Stomach (tissue), 8 donors: ENCODE measurements at regions not wholly inside any gene's neighbourhood (a gene's known extent, or its start where the extent isn't known, plus 50 kb on each side); places are given as distances from the start of the nearest gene placed in this dataset.

Source experiments
- DNase-seq, 2 donors: peaks; one replicate each; pipeline versions ENCODE4 v3.0.0 to v3.0.0-alpha.2; 2013 to 2019
- H3K27ac ChIP-seq, 5 donors: fragments of 200-600 bp in 4 of 5; sonication (generic) in 4 of 5; one replicate each; pipeline ENCODE4 v1.5.1; 2013 to 2019; ENCODE audit warnings: mild to moderate bottlenecking in 1 of 5, moderate library complexity in 1 of 5
- H3K27me3 ChIP-seq, 3 donors: fragments of 200-600 bp; sonication (generic); one replicate each; pipeline ENCODE4 v1.5.1; 2017 to 2019; ENCODE audit warnings: mixed run types in 1 of 3
- H3K36me3 ChIP-seq, 4 donors: fragments of 200-600 bp; sonication (generic); 1 replicate in 3 of 4; 2 replicates in 1 of 4; pipeline ENCODE4 v1.5.1; 2016 to 2019
- H3K4me1 ChIP-seq, 4 donors: fragments of 200-600 bp; sonication (generic); one replicate each; pipeline ENCODE4 v1.5.1; 2016 to 2019
- H3K4me3 ChIP-seq, 4 donors: fragments of 200-600 bp; sonication (generic) in 3 of 4; one replicate each; pipeline ENCODE4 v1.5.1; 2016 to 2019; ENCODE audit warnings: mild to moderate bottlenecking in 1 of 4
- H3K9me3 ChIP-seq, 4 donors: fragments of 200-600 bp; sonication (generic); one replicate each; pipeline ENCODE4 v1.5.1; 2016 to 2019
- EP300 ChIP-seq: sonication (generic); formaldehyde crosslinking; IDR thresholded peaks from one replicate; pipeline ENCODE4 v1.6.1; 2017; ENCODE audit warnings: antibody characterized with exemption
- POLR2A ChIP-seq, 4 donors: fragments of 450-650 bp; IDR thresholded peaks; one replicate each; pipeline ENCODE4 v1.6.1; 2016; ENCODE audit warnings: antibody characterized with exemption in 4 of 4, control low read depth in 2 of 4, mild to moderate bottlenecking in 1 of 4, moderate library complexity in 1 of 4
- POLR2AphosphoS5 ChIP-seq, 3 donors: sonication (generic); formaldehyde crosslinking; IDR thresholded peaks; one replicate each; pipeline ENCODE4 v1.6.1; 2016; ENCODE audit warnings: antibody characterized with exemption in 3 of 3
- WGBS, 5 donors: extraction: QIAGEN DNeasy Blood & Tissue Kit in 3 of 5; methylation state at CpG; one replicate each; pipeline versions ENCODE4 v1.1.5 to v1.1.7; 2013 to 2018; 5-methylcytosine and 5-hydroxymethylcytosine counted together
- intact Hi-C: fragments of 100-400 bp; cut with DNase I; formaldehyde crosslinking; loops from one replicate; pipeline ENCODE4 v1.15.1; 2023; ENCODE audit warnings: low total_unique reads
- TF ChIP-seq, protein P1 (sequence below), 7 experiments: fragments of 450-650 bp in 4 of 7; fragments of 200-600 bp in 3 of 7; sonication (generic) in 3 of 7; IDR thresholded peaks; one replicate each; pipeline ENCODE4 v1.5.1; 2016 to 2019; ENCODE audit warnings: antibody characterized with exemption in 7 of 7, control low read depth in 2 of 7, mild to moderate bottlenecking in 1 of 7
- donor health status: healthy with polysubstance abuse.
- donor health status: Bipolar disorder and iron deficiency.
- donor health status: healthy.

DNA sequence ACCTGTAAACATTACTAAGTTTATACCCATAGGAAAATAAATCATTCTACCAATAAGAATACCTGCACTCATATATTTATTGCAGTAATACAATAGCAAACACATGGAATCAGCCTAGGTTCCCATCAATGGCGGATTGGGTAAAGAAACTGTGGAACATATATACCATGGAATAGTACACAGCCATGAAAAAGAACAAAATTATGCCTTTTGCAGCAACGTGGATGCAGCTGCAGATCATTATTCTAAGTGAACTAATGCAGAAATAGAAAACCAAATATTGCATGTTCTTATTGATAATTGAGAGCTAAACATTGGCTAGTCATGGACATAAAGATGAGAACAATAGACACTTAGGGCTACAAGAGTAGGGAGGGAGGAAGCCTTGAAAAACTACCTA is 667.4 kb upstream of the WWC1 start:
- H3K36me3 ChIP-seq: no peaks in the 10 kb centered on the region
- peaks cover 0 to 4% (median 0%) of the 10 kb centered on the region in 4 donors for H3K9me3 ChIP-seq
- H3K27ac ChIP-seq: no peak overlapping the region
- no peaks in the 10 kb centered on the region for H3K4me1 ChIP-seq
- WGBS, 5 donors: 51 to 68% (median 55%) methylated on average over 2 of the region's 2 CpGs
- no peak for DNase-seq
- TF ChIP-seq EP300: no peak
- TF ChIP-seq, protein P1, sequence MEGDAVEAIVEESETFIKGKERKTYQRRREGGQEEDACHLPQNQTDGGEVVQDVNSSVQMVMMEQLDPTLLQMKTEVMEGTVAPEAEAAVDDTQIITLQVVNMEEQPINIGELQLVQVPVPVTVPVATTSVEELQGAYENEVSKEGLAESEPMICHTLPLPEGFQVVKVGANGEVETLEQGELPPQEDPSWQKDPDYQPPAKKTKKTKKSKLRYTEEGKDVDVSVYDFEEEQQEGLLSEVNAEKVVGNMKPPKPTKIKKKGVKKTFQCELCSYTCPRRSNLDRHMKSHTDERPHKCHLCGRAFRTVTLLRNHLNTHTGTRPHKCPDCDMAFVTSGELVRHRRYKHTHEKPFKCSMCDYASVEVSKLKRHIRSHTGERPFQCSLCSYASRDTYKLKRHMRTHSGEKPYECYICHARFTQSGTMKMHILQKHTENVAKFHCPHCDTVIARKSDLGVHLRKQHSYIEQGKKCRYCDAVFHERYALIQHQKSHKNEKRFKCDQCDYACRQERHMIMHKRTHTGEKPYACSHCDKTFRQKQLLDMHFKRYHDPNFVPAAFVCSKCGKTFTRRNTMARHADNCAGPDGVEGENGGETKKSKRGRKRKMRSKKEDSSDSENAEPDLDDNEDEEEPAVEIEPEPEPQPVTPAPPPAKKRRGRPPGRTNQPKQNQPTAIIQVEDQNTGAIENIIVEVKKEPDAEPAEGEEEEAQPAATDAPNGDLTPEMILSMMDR (IDR thresholded peaks at IDR 0.05): no peak
- no peak for TF ChIP-seq POLR2AphosphoS5 (IDR thresholded peaks at IDR 0.05)
- no peak for TF ChIP-seq POLR2A (IDR thresholded peaks at IDR 0.05)
- no peaks in the 10 kb centered on the region for H3K27me3 ChIP-seq
- no peak overlapping the region for H3K4me3 ChIP-seq
- intact Hi-C loops: no loop called here

- intact Hi-C loops: no loop called here
- no peak for DNase-seq
- H3K4me3 ChIP-seq: no peak overlapping the region
- TF ChIP-seq, protein P1 (IDR thresholded peaks at IDR 0.05): no peak
- H3K27me3 ChIP-seq: no peaks in the 10 kb centered on the region
- no peaks in the 10 kb centered on the region for H3K4me1 ChIP-seq
- no peak overlapping the region for H3K27ac ChIP-seq
- H3K9me3 ChIP-seq: peaks cover 0 to 4% (median 0%) of the 10 kb centered on the region in 4 donors
- no peaks in the 10 kb centered on the region for H3K36me3 ChIP-seq
- 66 to 78% (median 75%) methylated on average over 8 of the region's 8 CpGs for WGBS, 5 donors
Measured at GRCh38 chr5:167626341-167627123, 664.9 kb upstream of the WWC1 start.

DNA sequence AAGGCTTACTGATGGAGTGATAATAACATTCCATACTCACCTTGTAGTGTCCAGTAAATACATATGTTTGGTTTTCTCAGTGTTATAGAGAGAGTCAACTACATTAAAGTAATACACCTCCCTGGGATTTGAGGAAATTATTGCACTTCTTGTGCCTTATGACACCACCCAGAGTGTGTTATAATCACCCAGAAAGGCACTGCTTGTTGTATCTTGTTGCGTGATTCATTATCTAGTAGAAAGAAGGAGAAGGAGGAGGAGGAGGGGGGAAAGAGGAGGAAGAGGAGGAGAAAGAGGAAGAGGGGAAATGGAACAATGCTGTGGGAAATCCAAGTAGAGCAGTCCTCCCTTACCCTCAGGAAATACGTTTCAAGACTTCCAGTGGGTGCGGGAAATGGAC is 661.8 kb upstream of the WWC1 start:
- Histone ChIP-seq H3K27me3 (no peaks in the 10 kb centered on the region), H3K9me3 (peaks cover 0 to 4% (median 0%) of the 10 kb centered on the region in 4 donors), H3K27ac (no peak overlapping the region), H3K36me3 (no peaks in the 10 kb centered on the region), H3K4me3 (no peak overlapping the region), H3K4me1 (no peaks in the 10 kb centered on the region)
- 75 to 85% (median 79%) methylated on average over 3 of the region's 3 CpGs for WGBS, 5 donors
- intact Hi-C loops: no loop called here
- DNase-seq: no peak
- no peak for TF ChIP-seq POLR2AphosphoS5 (IDR thresholded peaks at IDR 0.05)
- TF ChIP-seq EP300: no peak
- no peak for TF ChIP-seq POLR2A (IDR thresholded peaks at IDR 0.05)
- TF ChIP-seq, protein P1 (IDR thresholded peaks at IDR 0.05): no peak

DNA sequence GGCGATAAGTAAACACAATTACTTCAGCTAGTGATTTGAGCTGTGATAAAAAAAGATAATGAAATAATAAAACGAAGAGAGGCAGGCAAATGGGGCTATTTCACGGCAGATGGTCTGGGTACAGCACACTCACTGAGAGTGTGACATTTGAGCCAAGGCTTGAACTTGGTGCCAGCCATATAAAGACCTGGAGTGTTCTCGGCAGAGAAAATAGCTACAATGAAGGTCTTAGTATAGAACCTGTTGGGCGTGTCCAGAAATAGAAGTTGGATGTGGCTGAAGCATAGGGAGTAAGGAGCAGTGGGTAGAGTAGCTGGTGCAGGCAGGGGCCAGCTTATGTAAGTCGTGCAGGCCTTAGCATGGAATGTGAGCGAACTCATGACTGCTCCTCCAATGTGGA is 660.3 kb upstream of the WWC1 start:
- H3K4me3 ChIP-seq: no peak overlapping the region
- H3K36me3 ChIP-seq: no peaks in the 10 kb centered on the region
- no peaks in the 10 kb centered on the region for H3K4me1 ChIP-seq
- no peak for DNase-seq
- TF ChIP-seq, protein P1 (IDR thresholded peaks at IDR 0.05): no peak
- TF ChIP-seq POLR2A (IDR thresholded peaks at IDR 0.05) (no peak), POLR2AphosphoS5 (IDR thresholded peaks at IDR 0.05) (no peak), EP300 (no peak)
- no peaks in the 10 kb centered on the region for H3K9me3 ChIP-seq
- intact Hi-C loops: no loop called here
- H3K27ac ChIP-seq: no peak overlapping the region
- H3K27me3 ChIP-seq: no peaks in the 10 kb centered on the region
- WGBS, 5 donors: 76 to 85% (median 83%) methylated on average over 7 of the region's 7 CpGs
